ENCODE measurements at regions not wholly inside any gene's neighbourhood (a gene's known extent, or its start where the extent isn't known, plus 50 kb on each side); places are given as distances from the start of the nearest gene placed in this dataset.
"Not testable (repeated sequence)": the region's sequence is repeated elsewhere in the genome, so short reads cannot be mapped to it uniquely, and the experiment has no call there.

GRCh38 chr15:81885135-81885534, 160.7 kb downstream of the MEX3B start:
- DNase-seq (ENCODE audit: insufficient read length, low spot score) (no peak), FAIRE-seq (no peak)

GRCh38 chr15:81882504-81882903, 163.3 kb downstream of the MEX3B start:
- DNase-seq (ENCODE audit: insufficient read length, low spot score) (no peak), FAIRE-seq (no peak)
- TF ChIP-seq POLR2A (IDR thresholded peaks at IDR 0.05; ENCODE audit: low read depth, low read length), result no peak

More at GRCh38 chr15:81885135-81885534, 160.7 kb downstream of the MEX3B start:
- no peak for TF ChIP-seq POLR2A (IDR thresholded peaks at IDR 0.05; ENCODE audit: low read depth, low read length)

- FAIRE-seq (no peak), DNase-seq (ENCODE audit: insufficient read length, low spot score) (no peak)
- no peak for TF ChIP-seq POLR2A (IDR thresholded peaks at IDR 0.05; ENCODE audit: low read depth, low read length)
Measured at GRCh38 chr15:81880833-81881232, 165.0 kb downstream of the MEX3B start.

GRCh38 chr15:81880314-81880713, 165.5 kb downstream of the MEX3B start:
- DNase-seq (ENCODE audit: insufficient read length, low spot score), result no peak
- no peak for FAIRE-seq
- no peak for TF ChIP-seq POLR2A (IDR thresholded peaks at IDR 0.05; ENCODE audit: low read depth, low read length)

- not testable (repeated sequence) for DNase-seq (ENCODE audit: insufficient read length, low spot score); FAIRE-seq
Measured at GRCh38 chr15:81875717-81876116, 170.1 kb downstream of the MEX3B start.

GRCh38 chr15:81870746-81871106, 175.1 kb downstream of the MEX3B start:
- not testable (repeated sequence) for FAIRE-seq; DNase-seq (ENCODE audit: insufficient read length, low spot score)

- DNase-seq (ENCODE audit: insufficient read length, low spot score), result not testable (repeated sequence)
Measured at GRCh38 chr15:81870062-81870745, 175.6 kb downstream of the MEX3B start.

GRCh38 chr15:81869161-81869954, 176.5 kb downstream of the MEX3B start:
- DNase-seq (ENCODE audit: insufficient read length, low spot score) (no peak), FAIRE-seq (no peak)
- TF ChIP-seq POLR2A (IDR thresholded peaks at IDR 0.05; ENCODE audit: low read depth, low read length), result no peak

More at GRCh38 chr15:81870062-81870745, 175.6 kb downstream of the MEX3B start:
- FAIRE-seq, result not testable (repeated sequence)

GRCh38 chr15:81865850-81866537, 179.8 kb downstream of the MEX3B start:
- DNase-seq (ENCODE audit: insufficient read length, low spot score) (no peak), FAIRE-seq (no peak)
- no peak for TF ChIP-seq POLR2A (IDR thresholded peaks at IDR 0.05; ENCODE audit: low read depth, low read length)

GRCh38 chr15:81863162-81863561, 182.7 kb downstream of the MEX3B start:
- DNase-seq (ENCODE audit: insufficient read length, low spot score) (no peak), FAIRE-seq (no peak)
- no peak for TF ChIP-seq POLR2A (IDR thresholded peaks at IDR 0.05; ENCODE audit: low read depth, low read length)

GRCh38 chr15:81859737-81860516, 185.9 kb downstream of the MEX3B start:
- DNase-seq (ENCODE audit: insufficient read length, low spot score) (no peak), FAIRE-seq (no peak)
- no peak for TF ChIP-seq POLR2A (IDR thresholded peaks at IDR 0.05; ENCODE audit: low read depth, low read length)

- FAIRE-seq (no peak), DNase-seq (ENCODE audit: insufficient read length, low spot score) (no peak)
- no peak for TF ChIP-seq POLR2A (IDR thresholded peaks at IDR 0.05; ENCODE audit: low read depth, low read length)
Measured at GRCh38 chr15:81858586-81858985, 187.2 kb downstream of the MEX3B start.

- FAIRE-seq (no peak), DNase-seq (ENCODE audit: insufficient read length, low spot score) (no peak)
- TF ChIP-seq POLR2A (IDR thresholded peaks at IDR 0.05; ENCODE audit: low read depth, low read length), result no peak
Measured at GRCh38 chr15:81858136-81858535, 187.7 kb downstream of the MEX3B start.

- DNase-seq (ENCODE audit: insufficient read length, low spot score) (no peak), FAIRE-seq (no peak)
- TF ChIP-seq POLR2A (IDR thresholded peaks at IDR 0.05; ENCODE audit: low read depth, low read length), result no peak
Measured at GRCh38 chr15:81856634-81857026, 189.2 kb downstream of the MEX3B start.
